K562 (cell line): ENCODE measurements at regions not wholly inside any gene's neighbourhood (a gene's known extent, or its start where the extent isn't known, plus 50 kb on each side); places are given as distances from the start of the nearest gene placed in this dataset.

Source experiments
- CBFB ChIP-seq: sonication (generic); formaldehyde crosslinking; IDR thresholded peaks from 2 replicates; pipeline ENCODE4 v1.4.0; 2020; ENCODE audit warnings: mild to moderate bottlenecking, missing genetic modification reagents
- E2F3 ChIP-seq: fragments of 250-450 bp; sonication (Bioruptor Pico); IDR thresholded peaks from 2 replicates; pipeline ENCODE4 v1.4.0; 2020; ENCODE audit warnings: mild to moderate bottlenecking
- GTF2E2 ChIP-seq: fragments of 200-800 bp; sonication (Bioruptor generic); IDR thresholded peaks from 2 replicates; pipeline ENCODE4 v1.6.1; 2016; ENCODE audit warnings: missing genetic modification characterization, missing compliant biosample characterization
- HBP1 ChIP-seq: fragments of 450-650 bp; formaldehyde crosslinking; IDR thresholded peaks from 2 replicates; pipeline ENCODE4 v1.4.0; 2022; ENCODE audit warnings: missing genetic modification characterization
- IFI16 ChIP-seq: fragments of 250-450 bp; sonication (Bioruptor Pico); IDR thresholded peaks from 2 replicates; pipeline ENCODE4 v2.1.2; 2022; ENCODE audit warnings: mild to moderate bottlenecking, inconsistent platforms
- KDM5B ChIP-seq: fragments of 200-600 bp; sonication (generic); IDR thresholded peaks from 2 replicates; pipeline ENCODE4 v1.6.1; 2012; ENCODE audit warnings: low read depth, mild to moderate bottlenecking, moderate library complexity, low read length, control low read depth, inconsistent platforms; ENCODE audit not compliant: insufficient replicate concordance
- MAFG ChIP-seq: fragments of 450-650 bp; conservative IDR thresholded peaks from 2 replicates; pipeline ENCODE4 v1.6.1; 2016; ENCODE audit warnings: missing genetic modification characterization, missing compliant biosample characterization
- MYC ChIP-seq, 2 experiments: fragments of 250-450 bp in 1 of 2; sonication (Bioruptor Pico) in 1 of 2; IDR thresholded peaks; 2 replicates each; pipeline versions ENCODE4 v1.5.1 to v1.6.1; 2012 to 2021; ENCODE audit warnings: low read depth in 2 of 2, borderline replicate concordance in 1 of 2, improper control_type of control experiment in 1 of 2, low read length in 1 of 2, mild to moderate bottlenecking in 1 of 2, moderate library complexity in 1 of 2
- NR4A1 ChIP-seq, 2 experiments: fragments of 250-450 bp in 1 of 2; fragments of 450-650 bp in 1 of 2; sonication (Bioruptor Pico) in 1 of 2; IDR thresholded peaks; 2 replicates each; pipeline versions ENCODE4 v1.4.0 to v1.6.1; 2016 to 2020; ENCODE audit warnings: mild to moderate bottlenecking in 2 of 2, missing compliant biosample characterization in 1 of 2, missing genetic modification characterization in 1 of 2, moderate library complexity in 1 of 2
- PCBP2 ChIP-seq: fragments of 200-400 bp; formaldehyde crosslinking; IDR thresholded peaks from 2 replicates; pipeline ENCODE4 v1.6.1; 2018; ENCODE audit warnings: low read length, low read depth, mild to moderate bottlenecking, moderate library complexity; ENCODE audit not compliant: poor library complexity, severe bottlenecking
- RAD51 ChIP-seq: fragments of 450-650 bp; IDR thresholded peaks from 2 replicates; pipeline ENCODE4 v1.7.1; 2016; ENCODE audit warnings: low read depth, mild to moderate bottlenecking, borderline replicate concordance
- SMAD2 ChIP-seq: fragments of 150-350 bp; IDR thresholded peaks from 2 replicates; pipeline ENCODE4 v1.6.1; 2014; ENCODE audit warnings: low read depth, mild to moderate bottlenecking, low read length
- TARDBP ChIP-seq: fragments of 450-650 bp; IDR thresholded peaks from 2 replicates; pipeline ENCODE4 v1.6.1; 2016
- TRIM25 ChIP-seq: fragments of 450-650 bp; IDR thresholded peaks from 2 replicates; pipeline ENCODE4 v1.7.0; 2016; ENCODE audit warnings: borderline replicate concordance
- ZHX1 ChIP-seq: fragments of 150-350 bp; conservative IDR thresholded peaks from 2 replicates; pipeline ENCODE4 v1.6.1; 2014; ENCODE audit warnings: low read length
- ZNF143 ChIP-seq: sonication (generic); formaldehyde crosslinking; IDR thresholded peaks from 2 replicates; pipeline ENCODE4 v1.9.0; 2022; ENCODE audit warnings: mild to moderate bottlenecking, missing genetic modification reagents
- ZNF408 ChIP-seq: fragments of 250-450 bp; sonication (Bioruptor Pico); IDR thresholded peaks from 2 replicates; pipeline ENCODE4 v1.4.0; 2020; ENCODE audit warnings: low read depth, mild to moderate bottlenecking, moderate library complexity
- ZNF699 ChIP-seq: fragments of 250-450 bp; sonication (Bioruptor Pico); IDR thresholded peaks from 2 replicates; pipeline ENCODE4 v1.8.0; 2021; ENCODE audit warnings: mild to moderate bottlenecking, moderate library complexity; ENCODE audit not compliant: insufficient replicate concordance
- ZNF75A ChIP-seq: fragments of 450-650 bp; formaldehyde crosslinking; IDR thresholded peaks from 2 replicates; pipeline ENCODE4 v1.4.0; 2020; ENCODE audit warnings: mild to moderate bottlenecking

GRCh38 chr7:138223402-138223879 is 147.2 kb downstream of the AKR1D1 start (continued):
- TF ChIP-seq RAD51 (no peak), ZHX1 (no peak), E2F3 (CRISPR knock-in tag) (no peak), MAFG (tag) (no peak), ZNF143 (no peak), GTF2E2 (tag) (no peak), SMAD2 (no peak), IFI16 (CRISPR knock-in tag) (peak; percentile 82), MYC (IDR thresholded peaks at IDR 0.05; ENCODE audit: low read depth, low read length) (no peak), MYC (CRISPR knock-in tag; IDR thresholded peaks at IDR 0.05; ENCODE audit: borderline replicate concordance, low read depth) (0 out of 2 replicates have a peak, but pooled peaks have one; percentile 21), ZNF699 (CRISPR knock-in tag) (peak; percentile 51), NR4A1 (CRISPR knock-in tag; IDR thresholded peaks at IDR 0.05) (no peak), NR4A1 (tag; IDR thresholded peaks at IDR 0.05) (peak; percentile 97), CBFB (CRISPR knock-in tag) (no peak), PCBP2 (no peak), TRIM25 (no peak), TARDBP (no peak; the same call in 1 of the 2 replicates), ZNF75A (CRISPR knock-in tag) (peak; percentile 73), KDM5B (no peak), ZNF408 (CRISPR knock-in tag) (no peak), HBP1 (no peak)
